DMS153 treated with DMSO at 0.1 percent for 48 hours (cell line): ENCODE measurements at regions not wholly inside any gene's neighbourhood (a gene's known extent, or its start where the extent isn't known, plus 50 kb on each side); places are given as distances from the start of the nearest gene placed in this dataset.

Experiments
- DNase-seq: peaks from one replicate; lab custom pipeline; 2025; ENCODE audit not compliant: unreplicated experiment; lab: John Stamatoyannopoulos, UW

DNA sequence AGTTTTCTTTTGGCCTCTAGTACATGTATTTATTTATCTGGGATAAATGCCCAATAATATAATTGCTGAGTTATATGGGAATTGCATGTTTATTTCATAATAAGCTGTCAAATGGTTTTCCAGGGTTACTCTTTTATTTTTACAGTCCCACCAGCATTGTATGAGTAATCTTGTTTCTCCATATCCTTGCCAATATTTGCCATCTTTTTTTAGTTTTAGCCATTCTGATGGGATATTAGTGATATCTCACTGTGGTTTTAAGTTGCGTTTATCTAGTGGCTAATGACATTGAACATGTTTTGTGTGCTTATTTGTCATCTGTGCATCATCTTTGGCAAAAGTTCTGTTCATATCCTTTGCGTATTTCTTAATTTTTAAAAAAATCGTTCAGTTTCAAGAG lies 372.8 kb upstream of the CCDC179 start:
- no peak for DNase-seq

DNA sequence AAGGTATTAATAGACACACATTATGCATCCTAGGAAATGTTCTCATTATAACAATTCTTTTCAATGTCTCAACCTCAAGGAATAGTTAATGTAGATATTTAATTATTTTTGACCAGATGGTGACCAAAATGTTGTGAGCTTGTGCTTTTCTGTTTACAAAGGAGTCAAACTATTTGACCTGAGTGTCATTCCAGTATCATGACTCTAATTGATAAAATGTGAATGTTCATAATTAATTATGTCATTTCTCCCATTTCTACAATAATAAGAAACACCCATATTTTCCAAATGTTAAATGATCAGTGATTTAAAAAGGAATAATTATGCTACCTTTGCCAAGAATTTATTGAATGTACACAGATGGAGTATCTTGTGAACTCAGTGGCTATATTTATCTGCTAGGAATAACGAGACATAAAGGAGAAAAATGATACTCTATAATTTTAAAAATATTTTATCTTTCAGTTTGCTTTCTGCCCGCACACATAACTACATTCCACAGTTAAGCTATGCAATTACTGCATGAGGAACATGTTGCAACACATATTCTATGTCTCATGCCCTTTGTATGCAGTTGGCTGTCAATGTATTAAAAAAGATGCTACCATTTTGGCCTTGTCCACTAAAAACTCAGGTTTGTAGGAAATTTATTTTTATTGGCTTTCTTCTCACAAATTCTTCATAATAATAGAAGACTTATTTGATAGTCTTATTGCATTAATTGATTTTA lies 376.7 kb upstream of the CCDC179 start:
- DNase-seq: no peak

DNA sequence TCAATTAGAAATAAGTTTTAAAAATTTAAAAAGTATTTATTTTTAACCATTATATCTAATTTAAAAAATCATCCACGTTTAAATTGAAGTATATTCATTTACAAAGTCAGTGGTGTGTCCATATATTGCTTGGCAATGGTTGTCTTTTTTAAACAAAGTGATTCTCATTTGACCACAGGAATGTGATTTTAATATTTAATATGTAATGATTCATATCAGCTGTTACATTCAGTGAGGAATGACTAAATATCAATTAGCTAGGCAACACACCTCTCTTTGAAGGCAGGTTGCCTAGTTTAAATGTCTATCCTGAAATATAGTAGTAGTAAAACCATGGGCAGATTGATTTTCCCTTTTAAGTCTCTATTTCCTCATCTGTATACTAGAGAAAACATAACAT lies 392.2 kb upstream of the CCDC179 start:
- DNase-seq: no peak

DNA sequence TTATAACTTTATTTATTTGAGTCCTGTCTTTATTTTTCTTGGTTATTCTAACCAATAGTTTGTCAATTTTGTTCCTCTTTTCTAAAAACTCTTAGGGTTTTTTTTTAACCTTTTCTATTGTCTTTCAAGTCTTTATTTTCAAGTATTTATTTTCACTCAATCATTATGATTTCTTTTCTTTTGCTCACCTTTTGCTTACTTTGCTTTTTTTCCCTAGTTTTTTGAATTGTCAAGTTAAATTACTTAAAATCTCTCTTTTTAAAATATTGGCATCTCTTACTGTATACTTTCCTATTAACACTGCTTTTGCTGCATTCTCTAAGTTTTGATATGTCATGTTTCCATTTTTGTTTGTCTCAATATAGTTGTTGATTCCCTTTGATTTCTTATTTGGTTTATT lies 396.8 kb upstream of the CCDC179 start:
- no peak for DNase-seq

DNA sequence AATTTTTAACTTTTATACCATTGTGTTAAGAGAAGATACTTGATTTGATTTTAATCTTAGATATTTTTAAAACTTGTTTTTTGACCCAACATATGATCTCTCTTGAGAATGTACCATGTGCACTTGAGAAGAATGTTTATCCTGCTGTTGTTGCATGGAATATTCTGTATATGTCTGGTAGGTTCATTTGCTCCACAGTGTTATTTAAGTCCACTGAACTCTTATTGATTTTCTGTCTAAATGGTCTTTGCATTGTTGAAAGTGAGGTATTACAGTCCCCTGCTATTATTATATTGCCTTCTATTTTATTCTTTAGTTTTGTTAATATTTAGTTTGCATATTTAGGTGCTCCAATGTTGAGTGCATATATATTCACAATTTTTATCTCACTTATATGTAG lies 397.3 kb upstream of the CCDC179 start:
- DNase-seq: no peak

DNA sequence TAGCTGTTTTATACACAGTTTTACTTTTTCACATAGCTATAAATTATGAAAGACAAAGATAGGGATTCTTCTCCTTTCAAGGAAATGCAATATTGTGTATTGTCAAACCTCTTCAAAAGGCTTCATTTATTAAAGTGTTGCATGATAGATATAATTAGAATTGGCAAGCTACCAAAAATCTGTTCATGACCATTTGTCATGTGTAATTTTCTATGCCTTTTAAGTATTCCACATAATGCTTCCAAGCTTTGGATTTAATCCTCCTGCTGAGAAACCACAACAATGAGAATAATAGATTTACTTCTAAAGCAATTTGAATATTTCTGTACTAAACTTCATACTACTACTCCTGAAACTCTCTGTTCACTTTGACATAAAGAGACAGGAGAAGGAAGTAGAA lies 403.2 kb upstream of the CCDC179 start:
- DNase-seq: no peak

DNA sequence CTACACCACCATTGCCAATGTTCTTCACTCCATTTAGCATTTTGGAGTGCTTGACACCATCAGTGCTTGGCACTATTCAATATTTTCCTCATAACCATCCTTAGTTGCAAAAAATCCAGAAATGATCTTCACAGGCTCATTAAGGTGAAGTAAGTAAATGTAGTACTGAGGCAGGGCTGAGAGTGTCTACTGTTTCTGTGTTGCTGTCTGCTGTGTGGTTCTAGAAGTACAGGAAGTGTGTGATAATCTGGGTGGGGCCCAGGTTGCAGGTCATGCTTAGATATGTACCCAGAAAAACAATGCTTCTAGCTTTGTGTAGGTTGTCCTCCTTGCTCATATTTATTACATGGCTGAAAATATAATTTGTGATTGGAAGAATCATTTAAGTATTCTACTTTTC lies 411.8 kb upstream of the CCDC179 start:
- DNase-seq: no peak

DNA sequence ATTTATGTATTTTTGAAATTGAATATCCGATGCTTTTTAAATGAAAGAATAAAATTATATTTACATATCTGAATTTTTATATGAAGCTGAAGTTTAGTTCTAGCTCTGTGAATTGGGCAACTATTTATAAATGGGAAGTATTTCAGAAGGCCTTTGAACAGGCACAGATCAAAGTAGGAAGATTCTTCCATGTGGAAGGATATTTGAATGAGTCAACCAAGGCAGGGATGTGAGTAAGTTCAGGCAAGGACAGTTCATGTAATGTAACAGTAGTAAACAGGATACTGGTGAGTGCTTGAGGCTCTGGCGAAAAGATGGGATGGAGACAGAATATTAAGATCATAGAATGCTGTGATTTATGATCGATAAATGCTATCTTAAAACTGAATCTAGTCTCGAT lies 417.8 kb upstream of the CCDC179 start:
- DNase-seq: no peak

DNA sequence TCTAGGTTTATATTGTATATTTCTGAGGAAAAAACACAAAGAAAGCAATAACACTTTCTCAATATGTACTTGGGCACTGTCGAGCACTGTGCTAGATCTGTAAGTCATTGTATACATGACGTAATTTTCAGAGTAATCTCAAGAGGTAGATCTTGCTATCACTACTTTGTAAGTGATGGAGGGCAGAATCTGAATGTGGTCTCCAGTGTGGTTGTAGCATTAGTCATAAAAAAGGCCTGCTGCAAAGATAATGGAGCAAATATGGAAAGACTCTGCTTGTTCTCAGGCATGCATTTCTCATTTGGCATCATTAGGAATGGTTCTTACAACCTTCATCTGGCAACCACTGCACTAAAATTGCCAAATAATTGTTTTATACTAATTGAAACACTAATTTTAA lies 419.8 kb upstream of the CCDC179 start:
- DNase-seq: no peak

DNA sequence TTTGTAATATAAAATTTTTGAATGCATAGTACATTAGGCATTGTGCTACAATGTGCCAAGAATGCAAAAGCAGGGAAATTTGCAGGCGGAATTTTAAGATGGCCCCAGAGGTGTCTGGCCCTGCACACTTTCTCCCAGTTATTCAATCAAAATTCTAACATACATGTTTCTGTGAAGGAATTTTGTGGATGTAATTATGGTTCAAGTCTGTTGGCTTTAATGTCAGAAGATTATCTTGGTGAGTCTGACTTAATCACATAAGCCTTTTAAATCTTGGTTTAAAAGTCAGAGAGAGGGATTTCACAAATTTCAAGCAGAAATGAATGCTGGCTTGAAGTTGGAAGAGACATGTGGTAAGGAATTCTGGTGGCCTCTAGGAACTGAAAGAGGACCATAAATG lies 423.4 kb upstream of the CCDC179 start:
- DNase-seq: no peak

DNA sequence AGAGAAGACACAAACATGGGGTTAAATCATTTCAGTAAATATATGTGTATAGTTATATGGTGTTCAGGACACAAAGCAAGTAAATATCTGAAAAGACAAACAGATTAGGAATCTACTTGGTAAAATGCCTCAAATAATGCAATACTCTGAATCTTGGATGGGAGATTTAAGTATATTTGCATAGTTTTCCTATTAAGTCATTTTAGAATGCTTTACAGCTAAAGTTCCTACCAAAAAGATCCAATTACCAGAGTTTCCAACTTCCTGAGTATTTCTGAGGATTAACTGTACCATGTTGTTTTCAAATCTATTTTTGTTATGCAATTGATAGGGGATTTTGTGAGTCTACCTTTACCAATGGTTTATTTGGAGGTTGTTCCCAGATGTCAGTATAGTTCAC lies 424.4 kb upstream of the CCDC179 start:
- DNase-seq: no peak

DNA sequence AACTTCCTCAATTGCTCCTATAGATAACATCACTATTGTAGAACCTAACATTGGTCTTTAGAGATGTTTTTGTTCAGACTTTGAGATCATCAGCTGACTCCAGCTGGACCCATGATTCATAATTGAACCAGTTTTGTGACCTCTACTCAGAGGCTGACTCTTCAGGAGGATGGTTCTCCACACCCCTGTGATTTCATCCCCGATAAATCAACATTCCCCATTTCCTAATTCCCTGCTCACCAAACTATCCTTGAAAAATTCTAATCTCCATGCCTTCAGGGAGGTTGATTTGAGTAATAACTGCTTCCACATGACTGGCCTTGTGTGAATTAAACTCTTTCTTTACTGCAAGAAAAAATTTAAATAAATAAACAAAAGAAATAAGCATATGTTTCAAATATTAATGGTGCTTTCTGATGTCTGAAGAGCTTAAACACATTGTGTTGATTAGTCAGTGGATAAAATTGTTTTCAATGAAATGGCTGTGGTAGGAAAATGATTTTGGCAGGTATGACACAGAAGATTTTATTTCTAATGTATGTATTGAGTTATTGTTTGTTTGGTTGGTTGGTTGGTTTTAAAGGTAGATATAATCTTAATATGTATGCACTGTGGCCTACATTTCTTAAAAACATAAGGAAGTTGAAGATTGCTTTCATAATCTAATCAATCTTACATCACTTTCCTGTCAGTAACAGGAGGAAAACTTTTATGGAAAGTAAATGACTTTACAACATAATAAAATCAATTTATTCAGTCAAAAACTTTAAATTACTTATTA lies 427.9 kb upstream of the CCDC179 start:
- DNase-seq: no peak

DNA sequence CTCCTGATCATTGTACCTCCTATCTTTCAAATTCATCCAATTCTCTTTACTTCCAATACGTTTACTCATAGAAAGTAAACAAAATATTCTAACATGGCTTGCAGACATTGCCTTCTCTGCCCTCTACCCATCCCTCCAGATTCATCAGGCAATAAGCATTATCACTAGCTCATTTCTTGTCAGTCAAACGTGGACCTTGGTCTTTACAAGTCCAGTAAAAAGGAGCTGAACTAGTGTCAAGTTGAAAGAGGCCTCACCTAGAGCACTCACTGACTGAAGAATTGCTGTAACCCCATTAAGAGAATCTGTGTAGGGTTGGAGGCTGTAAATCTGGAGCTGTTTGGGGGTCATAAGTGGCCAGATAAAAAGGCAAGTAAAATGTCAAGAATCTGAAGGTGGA lies 435.0 kb upstream of the CCDC179 start:
- no peak for DNase-seq

DNA sequence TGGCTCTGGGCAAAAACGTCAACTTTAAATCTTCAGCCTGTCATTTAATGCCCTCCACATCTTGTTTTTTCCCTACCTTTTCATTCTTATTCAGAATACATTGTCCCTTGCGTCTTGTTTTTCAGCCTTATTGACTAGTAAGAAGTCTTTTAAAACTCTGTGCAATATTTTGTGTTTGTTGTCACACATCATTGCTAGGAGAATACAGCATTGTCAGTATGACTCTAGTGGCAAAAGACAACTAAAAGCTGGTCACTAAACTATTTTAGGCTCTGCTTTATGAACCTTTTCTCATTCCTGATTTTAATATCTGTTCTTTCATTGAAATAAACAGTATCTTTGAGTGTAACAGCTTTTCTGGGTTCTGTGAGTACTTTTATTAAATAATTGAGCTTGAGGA lies 447.8 kb upstream of the CCDC179 start:
- DNase-seq: no peak

DNA sequence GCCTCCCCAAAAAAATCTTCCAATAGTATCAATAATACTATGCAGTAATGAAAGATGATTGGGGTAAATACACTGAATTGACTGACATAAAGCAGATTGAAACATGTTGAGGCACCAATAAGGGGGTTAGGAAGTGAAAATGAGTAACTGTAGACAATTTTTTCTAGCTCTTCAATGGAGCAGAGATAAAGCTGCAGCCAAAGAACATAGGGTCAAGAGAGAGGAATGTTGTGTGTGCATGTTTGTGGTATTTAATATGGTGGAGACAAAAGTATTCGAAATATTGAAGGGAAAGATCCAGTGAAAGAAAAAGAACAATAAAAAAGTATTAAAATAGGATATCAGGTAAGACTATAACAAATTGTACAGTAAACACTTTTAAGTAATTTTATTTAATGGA lies 450.0 kb upstream of the CCDC179 start:
- no peak for DNase-seq

DNA sequence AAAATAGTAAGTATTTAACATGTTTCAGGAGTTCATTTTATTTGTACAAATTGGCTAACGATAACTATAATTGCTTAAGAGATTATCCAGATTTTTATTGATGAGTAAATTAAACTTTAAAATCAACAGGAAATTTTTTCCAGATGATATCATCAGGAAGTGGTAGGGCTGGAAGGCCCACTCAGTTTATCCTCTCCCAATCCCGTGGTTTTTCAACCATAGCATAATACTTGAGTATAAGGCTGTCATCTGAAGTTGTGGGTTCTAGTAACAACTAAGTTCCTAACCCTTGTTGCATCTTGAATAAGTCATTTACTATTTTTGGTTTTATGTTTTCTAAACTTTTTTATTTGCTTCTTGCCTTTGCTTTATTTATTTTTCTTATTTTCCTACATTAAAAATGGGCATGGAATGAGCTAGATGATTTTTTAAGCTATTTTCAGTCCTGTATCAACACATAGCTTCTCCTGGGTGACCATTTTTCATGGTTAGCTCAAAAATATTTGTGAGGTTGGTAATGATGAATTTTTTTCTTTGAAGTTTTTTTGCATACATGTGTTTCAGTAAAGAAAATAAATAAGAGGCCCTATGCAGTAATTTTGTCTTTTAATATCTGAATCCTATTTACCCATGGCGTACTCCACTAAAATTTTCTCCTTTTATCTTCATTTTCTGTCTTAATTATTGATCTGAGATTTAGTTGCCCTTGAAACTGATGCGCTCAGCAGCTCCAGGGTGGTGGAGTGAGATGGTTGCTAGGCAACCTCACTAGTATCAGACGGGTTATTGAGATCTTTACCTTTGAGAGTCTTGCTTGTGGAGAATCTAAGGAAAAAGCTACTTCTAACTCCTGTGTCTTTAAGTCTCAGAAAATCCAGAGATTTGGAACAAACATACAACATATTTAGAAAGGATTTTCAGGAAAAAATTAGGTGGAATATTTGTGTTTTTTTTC lies 452.0 kb upstream of the CCDC179 start:
- no peak for DNase-seq

DNA sequence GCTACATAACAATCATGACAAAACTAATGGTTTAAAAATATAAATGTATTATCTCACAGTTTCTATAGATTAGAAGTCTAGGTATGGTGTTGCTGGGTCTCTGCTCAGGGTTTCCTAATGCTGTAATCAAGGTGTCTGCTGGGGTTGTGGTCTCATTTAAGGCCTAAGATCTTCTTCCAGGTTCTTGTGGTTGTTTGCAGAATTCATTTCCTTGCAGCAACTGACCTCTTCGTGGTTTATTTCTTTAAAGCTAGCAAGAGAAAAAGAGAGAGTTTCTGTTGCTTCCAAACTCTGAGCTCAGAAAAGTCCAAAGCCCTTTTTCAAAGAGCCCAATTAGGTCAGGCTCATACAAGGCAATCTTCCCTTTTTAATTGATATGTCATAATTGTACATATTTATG lies 452.7 kb upstream of the CCDC179 start:
- DNase-seq: no peak

DNA sequence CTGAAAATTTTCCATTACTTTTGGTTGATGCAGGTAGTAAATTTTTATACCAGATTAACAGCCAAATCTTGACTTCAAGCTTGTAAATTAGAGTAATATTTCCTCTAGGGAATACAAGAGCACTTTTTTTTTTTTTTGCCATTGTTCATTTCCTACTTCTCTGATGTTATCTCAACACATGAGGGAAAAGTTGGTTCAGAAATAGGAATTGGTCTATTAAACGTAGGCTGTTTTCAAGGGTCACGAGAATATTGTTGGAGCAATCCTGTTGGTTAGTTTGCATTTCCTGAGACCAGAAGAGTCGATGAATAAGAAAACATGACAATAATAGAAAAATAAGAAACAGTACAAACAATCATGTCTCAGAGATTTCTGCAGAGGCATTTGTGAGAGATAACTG lies 453.9 kb upstream of the CCDC179 start:
- no peak for DNase-seq

DNA sequence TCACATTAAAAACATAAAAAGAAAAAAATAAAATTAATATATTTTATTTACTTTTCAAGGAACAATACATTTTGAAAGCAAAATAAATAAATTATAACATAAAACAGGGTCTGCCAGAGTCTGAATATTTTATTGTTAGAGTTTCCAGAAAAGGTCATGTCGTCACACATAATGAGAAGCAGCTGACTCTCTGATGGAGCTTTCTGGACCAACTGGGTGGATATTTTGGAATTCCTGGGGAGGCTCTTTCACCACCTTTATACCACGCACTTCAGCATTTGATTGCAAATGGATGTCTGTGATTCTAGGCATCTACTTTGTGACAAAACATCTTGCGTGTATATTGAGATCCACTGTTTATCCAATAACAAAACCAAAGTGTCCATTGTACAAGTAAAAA lies 455.0 kb upstream of the CCDC179 start:
- no peak for DNase-seq

DNA sequence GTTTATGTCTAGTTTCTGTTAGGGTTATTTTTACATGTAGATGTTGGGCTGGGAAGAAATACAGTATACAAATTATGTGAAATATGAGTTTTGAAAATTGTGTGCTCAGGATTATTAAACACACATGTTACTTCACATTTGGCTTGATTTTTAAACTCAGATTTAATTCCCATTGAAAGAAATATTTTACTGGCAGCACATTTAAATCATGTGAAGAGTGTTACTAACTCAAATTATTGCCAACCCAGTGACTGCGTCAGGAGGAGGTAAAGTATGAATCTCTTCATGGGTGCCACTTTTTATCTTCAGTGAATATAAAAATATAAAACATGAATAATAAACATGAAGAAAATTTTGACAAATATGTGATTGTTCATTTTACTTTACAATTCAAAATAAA lies 457.5 kb upstream of the CCDC179 start:
- DNase-seq: no peak

DNA sequence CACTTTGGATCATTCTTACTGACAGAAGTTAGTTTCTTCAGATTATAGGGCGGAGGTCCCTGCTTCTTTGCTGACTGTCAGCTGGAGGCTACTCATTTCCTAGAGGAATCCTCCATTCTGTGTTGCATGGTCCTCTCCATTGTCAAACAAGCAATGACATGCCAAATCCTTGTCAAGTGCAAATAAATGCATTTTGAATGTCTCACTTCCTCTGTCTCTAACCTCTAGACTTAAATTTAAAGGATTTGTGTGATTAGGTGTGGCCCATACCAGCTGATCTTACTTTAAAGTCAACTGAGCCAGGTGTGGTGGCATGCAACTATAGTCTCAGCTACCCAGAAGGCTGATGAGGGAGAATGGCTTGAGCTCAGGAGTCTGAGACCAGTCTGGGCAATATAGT lies 458.4 kb upstream of the CCDC179 start:
- no peak for DNase-seq

DNA sequence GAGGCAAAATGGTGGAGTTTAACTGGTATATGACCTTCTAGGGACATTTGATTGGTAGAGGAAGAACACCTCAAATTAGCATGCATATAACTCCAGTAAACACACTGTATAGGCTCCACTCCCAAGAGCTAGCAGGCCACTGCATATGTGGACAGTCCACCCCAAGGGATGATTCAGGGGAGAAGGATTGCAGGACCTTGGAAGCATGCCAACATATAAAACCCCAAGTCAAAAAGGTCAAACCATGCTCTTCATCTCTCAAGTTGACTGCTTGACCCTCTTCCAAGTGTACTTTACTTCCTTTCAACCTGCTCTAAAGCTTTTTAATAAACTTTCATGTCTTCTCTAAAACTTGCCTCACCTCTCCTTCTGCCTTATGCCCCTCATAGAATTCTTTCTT lies 459.9 kb upstream of the CCDC179 start:
- DNase-seq: no peak
